AG09309 (cell line): ENCODE measurements at regions not wholly inside any gene's neighbourhood (a gene's known extent, or its start where the extent isn't known, plus 50 kb on each side); places are given as distances from the start of the nearest gene placed in this dataset.
"Not testable (repeated sequence)": the region's sequence is repeated elsewhere in the genome, so short reads cannot be mapped to it uniquely, and the experiment has no call there.

Experiments
- DNase-seq: peaks from one replicate; pipeline ENCODE4 v3.0.0-alpha.2; 2010; ENCODE audit warnings: low read depth
- H3K4me3 ChIP-seq: 2 replicates; pipeline ENCODE4 v1.5.1; 2011; ENCODE audit warnings: mild to moderate bottlenecking, low read depth, low read length, moderate library complexity; ENCODE audit not compliant: control insufficient read depth
- TF ChIP-seq, protein P1 (sequence below): IDR thresholded peaks from 2 replicates; pipeline ENCODE4 v1.5.1; 2011; ENCODE audit warnings: mild to moderate bottlenecking, low read depth, low read length, inconsistent platforms; ENCODE audit not compliant: insufficient read depth, control insufficient read depth; ENCODE audit errors: missing control alignments

DNA sequence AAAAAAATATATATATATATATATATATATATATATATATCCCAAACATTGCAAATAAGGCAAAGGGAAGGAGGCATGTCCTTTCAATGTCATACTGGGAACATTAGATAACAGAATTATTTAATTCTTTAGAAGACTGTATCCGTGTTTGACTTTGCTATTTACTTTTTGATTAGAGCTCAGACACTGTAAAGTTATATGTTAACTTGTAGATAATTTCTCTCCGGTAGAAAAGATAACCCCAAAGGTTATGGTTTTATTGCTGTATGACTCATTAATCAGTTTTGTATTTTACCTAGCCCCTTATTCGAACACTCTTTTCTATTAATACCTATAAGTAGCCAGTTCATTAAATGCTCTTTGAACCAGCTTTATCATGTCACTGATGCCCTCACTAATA, 150.6 kb upstream of the DUSP21 start:
- H3K4me3 ChIP-seq = no peak overlapping the region
- TF ChIP-seq, protein P1, sequence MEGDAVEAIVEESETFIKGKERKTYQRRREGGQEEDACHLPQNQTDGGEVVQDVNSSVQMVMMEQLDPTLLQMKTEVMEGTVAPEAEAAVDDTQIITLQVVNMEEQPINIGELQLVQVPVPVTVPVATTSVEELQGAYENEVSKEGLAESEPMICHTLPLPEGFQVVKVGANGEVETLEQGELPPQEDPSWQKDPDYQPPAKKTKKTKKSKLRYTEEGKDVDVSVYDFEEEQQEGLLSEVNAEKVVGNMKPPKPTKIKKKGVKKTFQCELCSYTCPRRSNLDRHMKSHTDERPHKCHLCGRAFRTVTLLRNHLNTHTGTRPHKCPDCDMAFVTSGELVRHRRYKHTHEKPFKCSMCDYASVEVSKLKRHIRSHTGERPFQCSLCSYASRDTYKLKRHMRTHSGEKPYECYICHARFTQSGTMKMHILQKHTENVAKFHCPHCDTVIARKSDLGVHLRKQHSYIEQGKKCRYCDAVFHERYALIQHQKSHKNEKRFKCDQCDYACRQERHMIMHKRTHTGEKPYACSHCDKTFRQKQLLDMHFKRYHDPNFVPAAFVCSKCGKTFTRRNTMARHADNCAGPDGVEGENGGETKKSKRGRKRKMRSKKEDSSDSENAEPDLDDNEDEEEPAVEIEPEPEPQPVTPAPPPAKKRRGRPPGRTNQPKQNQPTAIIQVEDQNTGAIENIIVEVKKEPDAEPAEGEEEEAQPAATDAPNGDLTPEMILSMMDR = no peak
- DNase-seq = no peak

DNA sequence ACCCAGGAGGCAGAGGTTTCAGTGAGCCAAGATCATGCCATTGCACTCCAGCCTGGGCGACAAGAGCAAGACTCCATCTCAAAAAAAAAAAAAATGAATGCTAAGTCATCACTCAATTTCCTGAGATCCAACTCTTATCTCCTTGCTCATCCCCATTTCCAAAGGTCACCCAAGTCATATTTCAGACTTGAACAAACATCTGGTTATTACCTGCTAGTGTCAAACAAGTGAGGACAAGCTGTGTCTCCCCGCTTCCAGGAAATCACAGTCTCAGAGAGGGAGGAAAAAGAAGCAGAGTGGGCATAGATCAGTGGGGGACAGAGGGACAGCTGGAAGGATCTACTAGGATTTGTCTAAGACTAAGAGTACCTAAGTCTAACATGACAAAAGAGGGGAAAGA, 147.5 kb upstream of the FUNDC1 start:
- TF ChIP-seq, protein P1 = no peak
- DNase-seq = no peak

DNA sequence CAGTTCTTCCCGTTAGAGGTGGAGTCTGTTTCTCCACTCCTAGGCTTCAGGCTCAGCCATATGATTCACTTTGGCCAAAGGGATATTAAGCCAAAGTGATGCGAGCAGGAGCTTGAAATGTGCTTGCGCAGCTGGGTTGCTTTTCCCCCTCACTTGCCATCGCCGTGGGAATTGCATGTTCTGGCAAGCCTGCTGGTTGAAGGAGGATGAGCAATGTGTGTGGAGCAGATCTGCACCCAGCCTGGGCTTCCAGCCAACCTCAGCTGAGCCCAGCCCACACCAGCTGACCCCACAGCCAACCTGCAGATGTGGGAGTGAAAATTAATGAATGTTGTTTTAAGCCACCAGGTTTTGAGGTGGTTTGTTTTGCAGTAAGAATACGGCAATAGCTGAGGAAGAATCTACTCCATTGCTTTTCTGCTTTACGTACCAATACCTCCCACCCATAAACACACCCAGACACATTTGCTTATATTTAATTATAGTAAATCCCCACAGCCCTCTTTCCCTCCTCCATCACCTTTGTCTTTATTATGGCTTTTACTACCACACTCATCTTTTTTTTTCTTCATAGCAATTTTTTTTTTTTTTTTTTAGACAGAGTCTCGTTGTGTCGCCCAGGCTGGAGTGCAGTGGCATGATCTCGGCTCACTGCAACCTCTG, 132.8 kb upstream of the FUNDC1 start:
- DNase-seq = peak; percentile 64
- TF ChIP-seq, protein P1 = no peak
- no peak overlapping the region for H3K4me3 ChIP-seq

More for the DNA sequence above, 147.5 kb upstream of the FUNDC1 start:
- no peak overlapping the region for H3K4me3 ChIP-seq

DNA sequence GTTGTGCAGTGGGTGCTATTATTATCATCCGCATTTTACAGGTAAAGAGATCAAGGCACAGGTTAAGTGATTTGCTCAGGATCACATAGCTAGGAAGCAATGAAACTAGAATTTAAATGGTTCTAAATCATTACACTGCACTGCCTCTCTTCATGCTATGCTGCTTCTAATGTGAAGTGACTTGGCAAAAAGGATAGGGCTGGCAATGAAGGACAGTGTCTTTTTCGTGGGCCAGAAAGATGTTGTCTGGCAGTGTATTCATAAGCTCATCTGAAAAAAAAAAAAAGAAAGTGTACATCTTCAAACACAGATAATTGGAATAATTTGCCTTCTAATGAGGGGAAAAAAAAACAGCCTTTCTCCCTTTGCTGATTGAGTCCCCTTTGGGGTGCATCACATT, 132.2 kb upstream of the FUNDC1 start:
- TF ChIP-seq, protein P1 = no peak
- no peak overlapping the region for H3K4me3 ChIP-seq
- no peak for DNase-seq

DNA sequence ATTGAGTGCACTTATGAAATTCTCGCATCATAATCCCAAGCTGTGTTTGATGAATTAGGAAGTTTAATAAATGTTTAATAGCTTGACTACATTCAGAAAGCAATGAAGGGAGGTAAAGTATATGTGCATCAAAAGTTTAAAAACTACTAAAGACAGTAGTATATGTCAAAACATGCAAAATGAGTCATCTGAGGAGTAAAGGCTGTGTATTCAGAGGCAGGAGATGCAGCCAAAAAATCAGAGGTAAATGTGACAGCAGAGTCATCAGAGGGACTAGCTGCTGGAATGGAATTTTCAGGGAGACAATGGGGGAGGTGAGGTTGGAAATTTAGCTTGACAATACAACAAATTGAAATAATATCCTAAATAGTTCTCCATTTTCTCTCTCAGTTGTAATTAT, 127.0 kb upstream of the FUNDC1 start:
- DNase-seq = no peak
- no peak overlapping the region for H3K4me3 ChIP-seq
- TF ChIP-seq, protein P1 = no peak

DNA sequence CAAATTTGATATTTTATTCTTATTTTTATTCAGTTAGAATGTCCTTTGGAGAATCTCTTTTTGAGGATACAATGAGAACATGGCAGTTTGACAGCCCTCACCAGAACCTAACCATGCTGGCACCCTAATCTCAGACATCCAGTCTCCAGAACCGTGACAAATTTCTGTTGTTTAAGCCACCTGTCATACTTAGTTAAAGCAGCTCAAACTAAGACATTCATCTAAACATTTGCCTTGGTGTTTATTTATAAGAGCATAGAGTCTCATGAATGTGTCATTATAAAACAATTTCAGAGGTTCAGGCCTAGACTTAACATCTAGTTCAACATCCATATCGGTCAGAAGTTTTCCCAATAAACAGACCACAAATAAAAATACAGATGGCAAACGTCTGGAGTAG, 125.1 kb upstream of the FUNDC1 start:
- no peak overlapping the region for H3K4me3 ChIP-seq
- no peak for DNase-seq
- TF ChIP-seq, protein P1 = no peak

DNA sequence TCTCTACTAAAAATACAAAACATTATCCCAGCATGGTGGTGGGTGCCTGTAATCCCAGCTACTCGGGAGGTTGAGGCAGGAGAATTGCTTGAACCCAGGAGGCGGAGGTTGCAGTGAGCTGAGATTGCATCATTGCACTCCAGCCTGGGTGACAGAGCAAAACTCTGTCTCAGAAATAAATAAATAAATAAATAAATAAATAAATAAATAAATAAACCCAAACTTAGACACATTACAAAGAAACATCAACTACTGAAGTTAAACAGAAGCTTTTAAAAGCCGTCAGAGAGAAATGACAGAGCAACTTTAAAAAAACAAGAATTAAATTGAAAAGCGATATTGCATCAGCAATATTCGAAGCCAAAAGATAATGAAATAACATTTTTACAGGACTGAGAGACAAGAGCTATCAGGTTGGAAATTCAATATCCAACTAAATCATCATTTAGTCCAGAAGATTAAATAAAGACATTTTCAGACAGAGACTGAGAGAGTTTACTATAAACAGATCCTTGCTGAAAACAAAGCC, 115.1 kb upstream of the FUNDC1 start:
- not testable (repeated sequence) for H3K4me3 ChIP-seq, DNase-seq
